IMR-90 (cell line): ENCODE measurements at regions not wholly inside any gene's neighbourhood (a gene's known extent, or its start where the extent isn't known, plus 50 kb on each side); places are given as distances from the start of the nearest gene placed in this dataset.

Experiments
- BHLHE40 ChIP-seq: fragments of 150-350 bp; IDR thresholded peaks from 2 replicates; pipeline ENCODE4 v1.6.1; 2016; ENCODE audit warnings: mild to moderate bottlenecking, low read depth, low read length
- CEBPB ChIP-seq: IDR thresholded peaks from 2 replicates; pipeline ENCODE4 v1.6.1; 2012; ENCODE audit warnings: low read depth, low read length, improper control_type of control experiment
- FOS ChIP-seq: fragments of 150-350 bp; IDR thresholded peaks from 2 replicates; pipeline ENCODE4 v1.6.1; 2016; ENCODE audit warnings: low read depth, low read length
- MAFK ChIP-seq: IDR thresholded peaks from 2 replicates; pipeline ENCODE4 v1.6.1; 2012; ENCODE audit warnings: low read depth, low read length, improper control_type of control experiment
- MAZ ChIP-seq: IDR thresholded peaks from 2 replicates; pipeline ENCODE4 v1.6.1; 2012; ENCODE audit warnings: low read depth, mild to moderate bottlenecking, low read length, improper control_type of control experiment, moderate library complexity, borderline replicate concordance
- NFE2L2 ChIP-seq: fragments of 150-350 bp; IDR thresholded peaks from 2 replicates; pipeline ENCODE4 v1.6.1; 2016; ENCODE audit warnings: low read depth, mild to moderate bottlenecking, low read length
- POLR2A ChIP-seq: IDR thresholded peaks from 2 replicates; pipeline ENCODE4 v1.6.1; 2012; ENCODE audit warnings: mild to moderate bottlenecking, low read depth, low read length
- RAD21 ChIP-seq: IDR thresholded peaks from 2 replicates; pipeline ENCODE4 v1.6.1; 2012; ENCODE audit warnings: low read length, improper control_type of control experiment
- RFX5 ChIP-seq: IDR thresholded peaks from 2 replicates; pipeline ENCODE4 v1.8.0; 2012; ENCODE audit warnings: low read depth, mild to moderate bottlenecking, low read length, moderate library complexity
- SMC3 ChIP-seq: fragments of 150-350 bp; IDR thresholded peaks from 2 replicates; pipeline ENCODE4 v1.6.1; 2016; ENCODE audit warnings: low read depth, mild to moderate bottlenecking, antibody characterized with exemption, low read length, moderate library complexity
- TF ChIP-seq, protein P1 (sequence below): conservative IDR thresholded peaks from 2 replicates; pipeline ENCODE4 v1.5.1; 2012; ENCODE audit warnings: mild to moderate bottlenecking, low read depth, low read length, improper control_type of control experiment
- TF ChIP-seq, protein P2 (sequence below): fragments of 150-350 bp; IDR thresholded peaks from 2 replicates; pipeline ENCODE4 v1.6.1; 2017; ENCODE audit warnings: mild to moderate bottlenecking, antibody characterized with exemption, low read length, low read depth

DNA sequence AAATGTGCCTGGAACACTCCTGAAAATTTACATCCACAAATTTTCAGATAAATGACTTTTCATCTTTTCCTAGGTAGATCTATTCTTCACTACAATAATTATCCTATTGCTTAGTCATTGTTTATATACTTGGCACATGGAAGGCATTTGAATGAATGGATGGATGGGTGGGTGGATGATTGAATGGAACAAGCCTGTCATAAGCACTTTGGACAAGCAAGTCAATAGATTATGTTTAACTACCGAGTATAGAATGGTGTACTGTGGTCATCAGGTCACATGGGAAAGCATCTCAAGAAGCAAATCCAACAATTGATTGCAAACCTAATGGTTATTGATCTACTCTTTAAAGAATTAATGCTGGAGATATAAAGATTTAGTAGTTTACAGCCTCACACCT is 114.4 kb upstream of the DMRTA1 start:
- TF ChIP-seq, protein P1, sequence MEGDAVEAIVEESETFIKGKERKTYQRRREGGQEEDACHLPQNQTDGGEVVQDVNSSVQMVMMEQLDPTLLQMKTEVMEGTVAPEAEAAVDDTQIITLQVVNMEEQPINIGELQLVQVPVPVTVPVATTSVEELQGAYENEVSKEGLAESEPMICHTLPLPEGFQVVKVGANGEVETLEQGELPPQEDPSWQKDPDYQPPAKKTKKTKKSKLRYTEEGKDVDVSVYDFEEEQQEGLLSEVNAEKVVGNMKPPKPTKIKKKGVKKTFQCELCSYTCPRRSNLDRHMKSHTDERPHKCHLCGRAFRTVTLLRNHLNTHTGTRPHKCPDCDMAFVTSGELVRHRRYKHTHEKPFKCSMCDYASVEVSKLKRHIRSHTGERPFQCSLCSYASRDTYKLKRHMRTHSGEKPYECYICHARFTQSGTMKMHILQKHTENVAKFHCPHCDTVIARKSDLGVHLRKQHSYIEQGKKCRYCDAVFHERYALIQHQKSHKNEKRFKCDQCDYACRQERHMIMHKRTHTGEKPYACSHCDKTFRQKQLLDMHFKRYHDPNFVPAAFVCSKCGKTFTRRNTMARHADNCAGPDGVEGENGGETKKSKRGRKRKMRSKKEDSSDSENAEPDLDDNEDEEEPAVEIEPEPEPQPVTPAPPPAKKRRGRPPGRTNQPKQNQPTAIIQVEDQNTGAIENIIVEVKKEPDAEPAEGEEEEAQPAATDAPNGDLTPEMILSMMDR = no peak
- TF ChIP-seq POLR2A (no peak), RAD21 (no peak), MAFK (no peak), NFE2L2 (no peak), RFX5 (no peak), MAZ (no peak), SMC3 (no peak), CEBPB (no peak), FOS (no peak), BHLHE40 (no peak)
- TF ChIP-seq, protein P2, sequence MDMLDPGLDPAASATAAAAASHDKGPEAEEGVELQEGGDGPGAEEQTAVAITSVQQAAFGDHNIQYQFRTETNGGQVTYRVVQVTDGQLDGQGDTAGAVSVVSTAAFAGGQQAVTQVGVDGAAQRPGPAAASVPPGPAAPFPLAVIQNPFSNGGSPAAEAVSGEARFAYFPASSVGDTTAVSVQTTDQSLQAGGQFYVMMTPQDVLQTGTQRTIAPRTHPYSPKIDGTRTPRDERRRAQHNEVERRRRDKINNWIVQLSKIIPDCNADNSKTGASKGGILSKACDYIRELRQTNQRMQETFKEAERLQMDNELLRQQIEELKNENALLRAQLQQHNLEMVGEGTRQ = no peak
